ENCODE measurements at regions not wholly inside any gene's neighbourhood (a gene's known extent, or its start where the extent isn't known, plus 50 kb on each side); places are given as distances from the start of the nearest gene placed in this dataset.
A peak's percentile ranks its signal among the peaks of the same experiment; 100 is the strongest.

DNA sequence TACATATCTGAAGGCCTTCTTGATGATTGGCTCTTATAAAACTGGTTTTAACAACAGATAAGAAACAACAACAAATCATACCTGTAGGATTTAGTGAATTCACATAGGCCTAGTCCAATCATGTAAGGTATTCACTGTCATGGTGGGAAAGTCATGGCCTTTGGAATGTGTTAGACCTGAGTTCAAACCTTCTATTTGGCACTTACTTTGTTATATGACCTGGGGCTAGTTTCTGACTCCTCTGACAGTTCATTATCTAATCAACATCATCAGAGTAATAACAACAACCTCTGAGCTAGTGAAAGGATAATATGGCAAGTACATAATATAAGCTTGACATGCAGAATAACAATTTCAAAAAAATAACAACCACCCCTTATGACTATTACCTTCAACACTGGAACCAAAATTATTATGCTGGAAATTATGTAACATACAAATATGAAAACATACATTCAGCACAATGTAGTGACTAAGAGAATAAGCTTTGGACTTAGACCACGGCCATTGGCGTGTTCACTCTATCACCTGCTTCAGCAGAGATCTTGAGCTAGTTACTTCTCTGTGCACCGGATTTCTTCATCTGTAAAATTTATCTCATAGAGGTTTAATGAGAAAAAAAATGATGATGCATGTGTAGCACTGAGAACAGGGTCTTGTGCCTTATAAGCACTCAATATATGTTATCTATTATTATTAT, 597.6 kb downstream of the LMO4 start:
- no peak for DNase-seq (ENCODE audit: low read depth)

DNA sequence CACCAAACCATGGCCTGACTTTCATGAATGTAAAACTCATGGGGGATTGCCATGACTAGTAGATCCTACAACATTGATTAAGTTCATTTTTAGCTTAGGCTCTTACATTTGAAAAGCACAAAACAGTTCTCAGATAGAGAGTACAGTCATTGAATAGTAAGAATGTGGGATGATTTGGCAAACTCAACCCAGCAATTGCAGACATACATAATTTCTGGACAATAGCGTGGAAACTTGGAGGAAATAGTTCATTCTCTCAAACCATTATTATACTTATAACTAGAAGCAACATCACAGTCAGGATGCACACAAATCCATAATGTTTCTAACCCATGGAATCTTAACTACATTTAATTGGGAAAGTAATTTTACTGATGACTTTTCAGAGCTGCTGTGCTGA, 598.2 kb downstream of the LMO4 start:
- no peak for DNase-seq (ENCODE audit: low read depth)

DNA sequence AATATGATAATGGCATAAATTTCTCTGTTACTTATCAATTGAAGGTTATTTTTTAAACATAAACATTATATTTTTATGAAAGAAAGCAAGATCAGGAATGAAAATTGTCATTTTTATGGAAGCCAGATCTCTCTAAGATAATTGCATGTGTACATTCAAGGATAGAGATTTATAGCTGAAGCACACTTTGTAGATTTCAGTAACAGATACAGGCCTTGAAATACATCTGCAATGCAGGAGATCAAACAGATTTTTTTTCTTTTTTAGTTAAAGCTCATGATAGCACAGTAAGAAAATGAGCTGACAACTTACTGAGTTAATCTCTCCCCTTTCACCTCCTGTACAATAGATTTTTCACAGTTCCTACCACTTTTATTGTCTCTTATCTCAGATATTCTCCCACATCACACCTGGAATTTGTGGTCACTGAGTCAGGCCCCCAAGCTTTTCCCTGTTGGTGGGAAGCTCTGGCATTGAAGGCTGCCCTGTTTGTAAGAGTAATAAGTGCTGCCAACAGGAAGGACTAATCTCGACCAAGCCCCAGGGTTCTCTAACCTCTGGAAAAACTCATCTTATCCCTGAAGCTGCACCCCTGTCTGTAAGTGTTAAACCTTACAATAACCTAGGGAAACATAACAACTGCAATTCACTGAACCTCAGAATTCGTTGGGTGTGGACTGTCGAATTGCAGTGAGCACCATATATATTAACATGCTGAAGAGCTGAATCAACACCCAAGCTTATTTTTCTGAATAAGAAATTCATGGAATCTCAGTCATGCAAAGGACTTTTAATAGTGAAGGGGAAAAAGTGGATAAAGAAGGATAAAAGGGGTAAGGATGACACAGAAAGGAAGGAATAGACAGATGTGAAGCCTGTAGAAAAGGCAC, 599.0 kb downstream of the LMO4 start:
- no peak for DNase-seq (ENCODE audit: low read depth)

DNA sequence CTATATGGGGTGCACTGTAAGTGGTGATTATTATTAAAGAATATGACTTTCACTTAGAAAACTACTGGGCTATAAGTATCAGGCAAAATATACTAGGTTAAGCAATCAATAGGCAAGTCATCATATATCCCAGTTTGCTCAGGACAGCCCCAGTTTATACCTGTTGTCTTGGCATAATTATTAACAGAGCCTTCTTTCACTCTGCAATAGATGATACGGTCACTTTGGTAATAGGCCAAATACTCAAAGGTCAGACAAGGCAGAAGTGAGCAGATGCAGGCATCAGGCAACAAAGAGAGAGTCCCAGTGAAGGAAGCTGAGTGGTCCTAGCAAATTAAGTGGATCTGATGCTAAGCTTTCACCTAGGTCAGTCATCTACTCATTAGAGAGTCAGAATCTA, 599.9 kb downstream of the LMO4 start:
- no peak for DNase-seq (ENCODE audit: low read depth)

DNA sequence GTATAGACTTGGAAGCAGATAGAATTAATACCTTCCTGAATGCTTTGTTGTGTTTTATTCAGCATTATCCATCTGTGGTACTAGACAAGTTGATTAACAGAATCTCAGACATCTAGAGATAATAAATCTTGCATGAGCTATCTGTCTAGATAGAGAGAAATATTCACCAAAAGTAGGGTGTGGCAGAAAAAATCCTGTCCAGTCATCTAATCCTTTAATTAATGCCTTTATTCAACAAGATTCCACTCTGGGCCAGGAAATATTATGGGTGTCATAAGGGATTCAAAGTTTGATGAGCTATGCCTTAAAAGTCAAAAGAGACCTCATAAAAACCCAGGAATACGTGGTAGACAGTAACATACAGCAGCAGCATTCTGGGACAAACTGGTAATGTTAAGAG, 601.2 kb downstream of the LMO4 start:
- no peak for DNase-seq (ENCODE audit: low read depth)

DNA sequence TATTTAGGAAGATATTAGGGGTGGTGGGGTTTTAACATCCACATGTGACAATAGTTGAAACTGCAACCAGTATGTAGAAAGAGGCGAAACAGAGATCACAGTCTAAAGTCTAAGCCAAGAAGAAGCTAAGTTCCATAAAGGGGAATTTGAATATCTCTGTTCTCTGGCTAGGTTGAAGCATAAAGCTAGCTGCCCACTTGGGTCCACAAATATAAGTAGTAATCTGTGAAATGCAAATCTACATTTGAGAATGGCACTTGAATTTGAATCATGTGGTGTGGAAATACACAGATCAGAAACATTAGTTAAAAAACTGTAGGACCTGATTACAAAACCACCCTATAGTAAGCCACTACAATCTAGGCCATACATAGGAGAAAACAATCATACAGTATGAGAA, 602.1 kb downstream of the LMO4 start:
- DNase-seq (ENCODE audit: low read depth), result no peak

DNA sequence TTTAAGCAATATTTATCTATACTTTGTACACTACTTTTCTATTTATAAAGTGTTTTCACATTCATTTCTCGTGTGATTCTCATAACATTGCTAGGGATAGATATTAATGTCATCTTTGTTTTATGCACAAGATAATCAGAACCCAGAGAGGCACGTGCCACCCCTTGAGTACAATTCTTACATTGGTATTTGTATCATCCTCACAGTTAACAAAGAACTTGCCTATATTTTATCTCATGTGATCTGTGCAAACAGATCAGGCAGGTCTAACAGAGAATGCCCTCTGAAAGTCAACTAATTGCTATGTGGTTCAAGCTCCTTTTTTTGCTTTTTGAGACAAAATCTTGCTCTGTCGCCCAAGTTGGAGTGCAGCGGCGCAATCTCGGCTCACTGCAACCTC, 604.5 kb downstream of the LMO4 start:
- DNase-seq (ENCODE audit: low read depth), result no peak

DNA sequence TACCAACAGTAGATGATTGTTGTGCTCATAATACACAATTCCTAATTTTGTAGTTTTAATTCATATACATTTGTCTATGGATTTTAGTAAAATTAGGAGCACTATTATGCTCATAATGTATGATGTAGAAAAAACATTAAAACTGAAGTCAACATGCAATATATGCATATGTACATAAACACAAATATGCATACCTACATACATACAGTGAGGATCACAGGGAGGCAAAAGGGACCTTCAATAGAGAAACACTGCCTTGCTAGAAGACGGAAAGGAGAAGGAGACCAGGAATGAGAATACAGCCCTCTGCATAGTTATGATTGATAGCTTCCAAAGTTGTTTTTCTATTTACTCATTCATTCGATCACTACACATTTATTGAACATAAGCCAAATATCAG, 606.5 kb downstream of the LMO4 start:
- no peak for DNase-seq (ENCODE audit: low read depth)

DNA sequence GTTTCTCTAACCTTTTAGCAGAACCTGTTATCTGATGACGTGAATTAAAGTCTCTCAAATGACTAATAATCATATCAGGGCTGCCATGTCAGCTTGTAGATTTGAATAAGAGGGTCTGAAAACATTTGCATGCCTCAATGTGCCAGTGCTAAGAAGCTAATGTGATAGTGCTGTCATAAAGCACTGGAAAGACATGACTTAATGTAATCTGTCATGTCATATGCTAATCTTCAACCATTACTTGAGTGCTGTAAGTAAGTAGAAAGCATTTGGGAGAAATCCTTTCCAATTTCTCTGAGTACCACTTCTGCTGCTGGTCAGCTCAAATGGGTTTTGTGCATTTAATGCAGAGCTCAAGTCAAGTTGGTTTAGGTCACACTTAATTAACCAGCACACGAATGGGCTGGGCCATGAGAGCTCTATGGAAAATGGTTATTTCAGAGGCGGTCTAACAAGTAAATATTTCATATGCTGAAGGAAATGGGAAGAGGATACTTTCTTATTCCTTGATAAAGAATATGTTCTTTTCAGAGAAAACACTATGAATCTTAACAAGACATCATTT, 609.2 kb downstream of the LMO4 start:
- DNase-seq (ENCODE audit: low read depth), result no peak

DNA sequence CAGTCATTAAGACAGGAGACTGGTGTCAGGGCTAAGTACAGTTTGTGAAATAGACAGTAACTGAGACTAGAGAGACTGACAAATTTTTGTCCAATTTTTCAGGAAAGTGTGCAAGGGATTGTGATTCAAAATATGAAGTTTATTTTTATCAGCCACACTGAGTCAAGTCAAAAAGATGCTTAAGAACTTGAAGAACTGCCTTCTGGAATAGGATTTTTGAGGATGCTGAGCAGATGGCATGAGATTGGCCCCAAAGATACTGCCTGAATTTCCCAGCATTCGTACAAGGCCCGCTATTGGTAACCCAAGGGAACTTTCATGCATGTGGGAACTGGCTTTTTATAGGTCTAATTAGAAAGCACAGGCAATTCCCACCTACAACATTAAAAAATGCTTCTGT, 610.0 kb downstream of the LMO4 start:
- no peak for DNase-seq (ENCODE audit: low read depth)

DNA sequence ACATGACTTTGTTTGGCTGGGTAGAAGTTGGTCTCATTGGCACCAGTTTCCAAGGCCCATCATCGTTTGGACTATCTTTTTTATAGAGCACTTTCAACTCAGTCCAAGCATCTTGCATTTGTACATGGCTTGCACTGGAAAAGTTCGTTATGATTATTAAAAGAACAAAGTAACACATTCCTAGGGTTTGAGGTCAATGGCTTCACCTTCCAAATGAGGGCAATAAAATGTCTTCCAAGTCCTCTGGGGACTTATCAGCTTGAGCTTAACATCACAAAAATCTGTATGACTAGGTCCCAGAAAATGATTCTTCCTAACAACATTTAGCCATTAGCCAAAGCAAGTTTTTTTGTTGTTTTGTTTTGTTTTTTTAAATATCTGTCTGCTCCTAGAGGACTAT, 610.8 kb downstream of the LMO4 start:
- DNase-seq (ENCODE audit: low read depth), result peak; percentile 35

DNA sequence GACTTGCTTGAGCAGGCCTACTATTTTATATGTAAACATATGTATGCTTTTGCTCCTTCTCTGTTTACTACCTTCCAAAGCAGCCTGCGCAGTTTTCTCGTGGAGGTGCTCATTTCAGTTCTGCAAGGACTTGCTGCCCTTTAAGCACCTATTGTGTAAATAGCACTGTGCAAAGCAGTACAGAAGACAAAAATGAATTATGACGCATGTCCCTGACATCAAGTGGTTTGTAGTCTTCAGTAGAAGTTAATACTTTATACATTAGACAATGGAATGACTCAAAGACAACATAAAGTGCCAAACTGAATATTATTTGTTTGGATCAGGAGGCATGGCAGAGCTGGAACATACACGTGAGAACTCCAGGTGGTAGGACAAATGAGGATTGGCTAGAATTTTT, 611.7 kb downstream of the LMO4 start:
- DNase-seq (ENCODE audit: low read depth), result no peak

DNA sequence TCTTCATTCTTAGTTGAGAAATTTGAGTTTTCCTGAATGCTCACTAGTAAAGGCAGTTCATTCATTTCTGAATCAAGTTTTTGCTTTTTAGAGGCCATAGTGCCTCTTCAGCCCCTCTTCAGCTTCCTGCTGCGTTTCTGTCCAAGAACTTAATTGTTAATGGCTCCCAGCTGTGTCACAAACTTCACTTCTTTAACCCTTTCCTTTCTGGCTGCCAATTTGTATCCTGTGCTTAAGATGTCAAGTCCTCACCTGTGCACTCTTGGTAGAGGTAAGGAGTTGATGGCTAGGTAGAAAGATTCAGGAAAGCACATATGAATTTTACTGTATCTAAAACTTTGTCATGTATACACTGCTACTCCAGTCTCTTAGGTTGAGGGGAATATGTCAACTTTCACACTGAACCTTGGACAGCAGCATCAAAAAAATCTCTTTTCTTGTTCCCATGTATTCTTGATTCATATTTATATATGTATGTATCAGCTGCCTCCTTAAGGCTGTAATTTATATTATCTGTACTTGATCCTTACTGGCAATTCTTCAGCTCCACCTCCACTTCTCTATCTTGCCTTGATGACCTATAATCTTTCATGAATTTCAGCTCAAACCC, 612.8 kb downstream of the LMO4 start:
- DNase-seq (ENCODE audit: low read depth), result no peak

DNA sequence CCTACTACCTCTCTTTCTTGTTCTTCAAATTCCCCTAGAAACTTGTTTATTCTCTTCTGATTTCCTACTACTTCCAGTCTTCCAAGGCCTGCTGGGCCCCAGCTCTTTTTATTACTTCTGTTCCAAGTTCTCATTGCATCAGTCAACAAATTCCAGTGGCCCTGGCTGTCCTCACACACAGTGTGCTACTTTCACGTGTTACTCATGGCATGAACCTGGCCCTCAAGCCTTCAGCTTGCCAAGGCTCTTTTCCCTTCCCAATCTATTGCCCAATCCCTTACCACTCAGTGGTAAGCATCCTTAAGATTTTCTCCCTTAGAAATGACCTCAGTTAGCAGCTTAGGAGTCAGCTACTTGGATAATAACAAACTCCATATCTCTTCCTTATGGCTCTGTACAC, 613.5 kb downstream of the LMO4 start:
- DNase-seq (ENCODE audit: low read depth), result peak; percentile 61

DNA sequence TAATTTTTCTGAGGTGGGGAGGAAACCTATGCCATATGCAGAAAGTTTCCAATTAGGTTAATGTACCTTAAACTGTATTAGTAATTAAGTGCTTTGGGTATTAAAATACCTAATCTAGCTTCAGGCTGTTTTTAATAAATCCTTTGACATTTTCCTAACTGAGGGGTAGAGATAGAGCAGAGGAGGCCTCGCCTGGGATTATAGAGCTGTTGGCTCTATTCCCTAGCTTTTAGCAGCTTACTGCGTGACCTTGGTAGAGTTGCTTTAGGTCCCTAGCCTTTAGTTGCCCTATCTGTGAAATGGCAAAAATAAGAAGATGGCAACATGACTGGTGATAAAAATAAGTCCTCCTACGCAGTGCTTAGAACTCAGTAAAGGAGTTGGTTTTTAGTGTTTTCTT, 621.0 kb downstream of the LMO4 start:
- no peak for DNase-seq (ENCODE audit: low read depth)

DNA sequence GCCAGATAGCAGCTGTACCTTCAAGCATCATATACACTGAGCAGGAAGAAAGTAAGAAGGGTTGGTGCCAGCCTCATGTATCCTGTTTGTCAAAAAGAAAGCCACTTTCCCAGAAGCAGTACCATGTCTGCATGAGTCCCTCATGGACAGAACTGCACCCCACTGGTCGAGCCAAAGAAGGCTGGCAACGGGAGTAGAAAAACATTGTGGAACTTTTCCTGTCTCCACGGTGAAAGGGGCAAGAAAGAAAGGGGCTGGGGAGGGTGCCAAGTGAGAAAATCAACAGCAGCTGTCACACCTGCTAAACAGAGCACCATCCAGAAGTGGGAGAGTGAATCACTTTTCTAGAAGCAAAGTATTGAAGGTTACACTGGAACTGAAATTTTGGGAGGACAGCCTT, 621.7 kb downstream of the LMO4 start:
- DNase-seq (ENCODE audit: low read depth), result no peak

DNA sequence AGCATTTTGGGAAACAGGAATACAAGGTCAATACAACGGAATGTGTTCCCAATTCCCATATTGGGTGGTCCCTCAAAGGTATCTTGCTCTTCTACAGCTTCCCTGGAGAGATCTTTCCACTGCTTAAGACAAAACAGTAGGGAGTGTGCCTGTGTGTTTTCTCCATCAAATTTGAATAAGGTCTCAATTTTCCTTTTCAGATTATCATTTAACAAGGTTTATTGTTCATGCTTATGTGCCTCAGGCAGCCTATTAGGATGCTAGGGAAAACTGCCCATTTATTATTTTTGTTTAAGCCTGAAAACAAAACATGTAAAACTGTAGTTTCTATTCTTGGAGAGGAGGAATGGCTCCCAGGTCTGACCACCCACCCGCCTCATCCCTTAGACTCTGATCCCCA, 622.7 kb downstream of the LMO4 start:
- DNase-seq (ENCODE audit: low read depth), result no peak

DNA sequence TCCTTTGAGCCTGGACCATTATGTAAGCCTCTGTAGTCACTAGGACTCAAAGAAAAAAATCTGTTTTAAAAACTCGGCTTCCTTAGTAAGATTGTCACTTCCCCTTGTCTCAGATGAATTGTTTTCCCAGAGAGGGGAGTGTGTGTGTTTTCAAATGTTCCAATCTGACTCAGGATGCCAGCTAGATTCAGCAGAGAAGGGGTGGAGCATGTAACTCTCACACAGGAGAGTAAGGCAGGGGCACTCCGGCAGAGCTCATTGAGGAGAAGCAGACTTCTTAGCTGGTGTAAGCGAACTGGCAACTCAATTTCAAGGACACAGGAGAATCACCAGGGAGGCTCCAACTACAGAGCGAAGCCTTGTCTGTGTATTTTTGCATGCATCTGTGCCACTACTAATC, 623.2 kb downstream of the LMO4 start:
- peak; percentile 24 for DNase-seq (ENCODE audit: low read depth)

DNA sequence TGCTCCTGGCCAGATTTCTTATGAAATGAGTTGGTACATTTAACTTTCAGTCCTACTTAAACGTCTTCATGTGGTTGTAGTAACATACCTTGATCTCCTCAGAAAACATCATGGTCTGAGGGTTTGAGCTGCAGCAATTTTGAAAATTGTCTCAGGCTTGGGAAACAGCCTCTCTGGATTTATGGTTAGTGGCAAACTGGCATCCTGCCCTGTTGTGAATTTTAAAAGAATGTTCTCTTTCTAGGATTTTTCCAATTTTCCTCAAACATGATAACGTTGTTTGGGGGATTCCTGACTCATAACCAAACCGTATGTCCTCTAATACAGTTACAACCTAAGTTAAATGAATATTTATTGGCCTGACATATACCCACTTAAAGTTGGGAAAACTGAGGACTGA, 624.4 kb downstream of the LMO4 start:
- peak; percentile 39 for DNase-seq (ENCODE audit: low read depth)

DNA sequence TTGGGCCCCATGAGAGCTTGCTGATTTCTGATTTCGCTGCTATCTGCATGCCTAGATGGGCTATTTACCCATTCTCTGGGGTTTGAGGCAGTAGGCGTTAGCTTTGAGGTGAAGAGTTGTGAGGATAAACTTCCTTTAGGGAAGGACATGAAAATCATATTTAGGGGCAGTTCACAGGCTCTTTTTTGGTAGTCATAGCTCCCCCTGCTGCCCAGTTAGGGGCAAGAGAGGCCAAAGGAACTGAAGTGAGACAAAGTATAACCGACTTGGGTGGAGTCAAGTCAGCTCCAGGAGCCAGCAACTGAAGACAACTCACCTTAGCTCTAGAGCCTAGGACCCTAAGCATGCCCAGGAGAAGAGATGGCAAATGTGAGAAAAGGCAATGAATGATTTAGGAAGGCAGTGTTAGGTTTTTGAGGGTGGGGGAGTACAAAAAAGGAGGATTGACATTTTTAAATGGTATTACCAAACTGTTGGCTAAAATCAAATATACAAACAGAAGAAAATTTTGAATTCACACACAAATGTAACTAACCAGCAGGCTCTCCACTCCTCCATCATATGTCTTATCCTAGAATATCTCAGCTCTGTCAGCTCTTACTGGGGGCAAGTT, 625.2 kb downstream of the LMO4 start:
- peak; percentile 71 for DNase-seq (ENCODE audit: low read depth)

DNA sequence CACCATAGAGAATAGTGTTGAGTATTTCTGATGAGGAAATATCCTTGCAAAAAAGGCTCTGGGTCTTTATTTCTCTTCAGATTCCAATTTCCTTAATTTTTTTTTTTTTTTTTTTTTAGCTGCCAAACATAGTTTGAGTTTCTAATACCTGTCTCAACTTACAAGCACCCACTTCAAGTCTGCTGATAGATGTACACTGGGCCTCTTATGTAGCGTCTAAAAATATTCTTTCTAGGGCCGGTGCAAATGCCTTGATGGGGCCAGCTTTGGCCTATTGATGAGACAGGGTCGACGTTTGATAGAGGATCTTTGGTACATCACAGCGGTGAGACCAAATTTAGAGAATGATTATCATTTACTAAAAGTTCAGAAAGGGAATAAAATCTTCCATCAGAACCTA, 626.4 kb downstream of the LMO4 start:
- DNase-seq (ENCODE audit: low read depth), result no peak

DNA sequence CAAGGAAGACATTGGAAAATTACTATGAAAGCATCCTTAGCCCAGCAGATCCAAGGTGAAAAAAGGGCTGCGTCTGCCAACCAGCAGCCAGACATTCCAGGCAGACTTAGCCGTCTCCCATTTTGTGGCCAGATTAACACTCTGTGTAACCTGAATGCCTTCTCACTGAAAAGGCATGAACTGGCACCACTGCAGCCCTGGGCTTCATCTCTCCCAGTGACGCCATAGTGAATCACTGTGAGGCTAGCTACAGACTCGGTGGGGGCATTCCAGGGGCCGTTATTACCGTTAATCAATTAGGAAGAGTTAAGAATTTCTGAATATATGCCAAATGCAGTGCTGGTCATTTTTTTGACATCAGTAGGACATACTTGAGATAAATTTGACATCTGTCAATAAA, 627.4 kb downstream of the LMO4 start:
- DNase-seq (ENCODE audit: low read depth), result peak; percentile 97

DNA sequence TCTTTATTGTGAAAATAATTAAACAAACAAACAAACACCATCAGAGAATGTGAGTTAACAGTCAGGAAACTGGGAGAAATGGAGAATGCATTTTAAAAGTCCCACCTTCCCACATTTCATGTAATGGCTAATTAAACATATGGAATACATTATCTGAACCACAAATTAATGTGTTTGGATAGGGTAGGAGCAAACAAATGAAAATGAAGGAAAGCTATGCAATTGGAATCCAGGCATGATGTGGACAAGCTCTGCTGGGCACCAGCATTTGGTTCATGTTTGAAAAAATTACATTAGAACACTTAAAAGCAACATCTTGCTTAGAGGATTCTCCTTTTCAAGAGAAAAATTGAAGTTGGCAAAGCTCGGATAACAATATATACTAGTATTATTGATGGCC, 628.1 kb downstream of the LMO4 start:
- peak; percentile 61 for DNase-seq (ENCODE audit: low read depth)
